K562 (cell line): ENCODE measurements at regions not wholly inside any gene's neighbourhood (a gene's known extent, or its start where the extent isn't known, plus 50 kb on each side); places are given as distances from the start of the nearest gene placed in this dataset.

Experiments
- ATAC-seq: fragments of 200-7000 bp; cut with Tn5 transposase; 3 replicates; pipeline ENCODE4 v1.9.1; 2020; ENCODE audit warnings: moderate library complexity
- BruUV-seq: library from RNA; stranded (reverse); fragments of 400-500 nt; replicated peaks from 2 replicates; lab custom pipeline; 2021; lab: Mats Ljungman, UMichigan
- CTCF ChIA-PET: fragments of 300-600 bp; formaldehyde crosslinking; extraction: SDS; loops from one replicate; lab custom pipeline; 2021; ENCODE audit warnings: low intra/inter-chr PET ratio; lab: Yijun Ruan, JAX
- POLR2A ChIA-PET: fragments of 300-600, 350-650 bp; sonication (Branson Sonifier 250); formaldehyde crosslinking; extraction: SDS; loops from one replicate; lab custom pipeline; 2021; ENCODE audit warnings: antibody characterized with exemption, inconsistent platforms; lab: Yijun Ruan, JAX
- DNase-seq, 4 experiments: peaks; one replicate each; pipeline versions ENCODE4 v3.0.0 to v3.0.0-alpha.2; 2011 to 2018; ENCODE audit warnings: low spot score in 3 of 4, mixed read lengths in 3 of 4; ENCODE audit errors: extremely low read depth in 1 of 4
- FAIRE-seq: peaks from 2 replicates; lab custom pipeline; 2011; peaks lifted over from hg19 to GRCh38; lab: Jason Lieb, UNC
- H2AFZ ChIP-seq: 2 replicates; pipeline ENCODE4 v1.6.0; 2011; ENCODE audit warnings: low read depth, low read length, control low read depth, inconsistent platforms
- H3K27ac ChIP-seq: fragments of 200-600 bp; 3 replicates; pipeline ENCODE4 v1.8.0; 2011; ENCODE audit warnings: low read depth, mild to moderate bottlenecking, control low read depth, inconsistent platforms, low read length, moderate library complexity, mixed read lengths; ENCODE audit errors: extremely low read depth
- H3K27me3 ChIP-seq, 2 experiments: fragments of 300-600 bp in 1 of 2; 2 replicates in 1 of 2; 3 replicates in 1 of 2; pipeline versions ENCODE4 v1.6.0 to v1.8.0; 2011; ENCODE audit warnings: inconsistent platforms in 2 of 2, low read length in 2 of 2, mild to moderate bottlenecking in 1 of 2, mixed read lengths in 1 of 2, moderate library complexity in 1 of 2; ENCODE audit not compliant: control insufficient read depth in 2 of 2, insufficient read depth in 2 of 2
- H3K36me3 ChIP-seq: fragments of 300-600 bp; 3 replicates; pipeline ENCODE4 v1.8.0; 2011; ENCODE audit warnings: mild to moderate bottlenecking, low read length, inconsistent platforms; ENCODE audit not compliant: control insufficient read depth, insufficient read depth
- H3K4me1 ChIP-seq, 2 experiments: fragments of 200-600 bp in 1 of 2; replicated peaks in 1 of 2; 2 replicates in 1 of 2; 3 replicates in 1 of 2; pipeline versions ENCODE4 v1.5.1 to v1.8.0; 2011; ENCODE audit warnings: inconsistent platforms in 2 of 2, low read length in 2 of 2, mild to moderate bottlenecking in 1 of 2, mixed read lengths in 1 of 2, moderate library complexity in 1 of 2; ENCODE audit not compliant: control insufficient read depth in 2 of 2, insufficient read depth in 2 of 2
- H3K4me2 ChIP-seq: 2 replicates; pipeline ENCODE4 v1.6.1; 2011; ENCODE audit warnings: low read length, control low read depth, inconsistent platforms, mixed read lengths; ENCODE audit not compliant: insufficient read depth
- H3K4me3 ChIP-seq: fragments of 200-600 bp; sonication (generic), shearing (Covaris generic); 2 replicates; pipeline ENCODE4 v1.5.1; 2016; ENCODE audit warnings: control low read depth, inconsistent platforms
- H3K79me2 ChIP-seq: fragments of 200-600 bp; 3 replicates; pipeline ENCODE4 v1.8.0; 2011; ENCODE audit warnings: low read length, inconsistent platforms; ENCODE audit not compliant: control insufficient read depth, insufficient read depth
- H3K9ac ChIP-seq, 2 experiments: 2 replicates each; pipeline versions ENCODE4 v1.6.0 to v1.6.1; 2011; ENCODE audit warnings: low read depth in 2 of 2, low read length in 2 of 2, control low read depth in 1 of 2, inconsistent platforms in 1 of 2, mild to moderate bottlenecking in 1 of 2, mixed read lengths in 1 of 2; ENCODE audit not compliant: insufficient read depth in 1 of 2
- H3K9me1 ChIP-seq: one replicate; pipeline ENCODE4 v1.6.0; 2011; ENCODE audit warnings: inconsistent platforms, mild to moderate bottlenecking, low read length, moderate library complexity; ENCODE audit not compliant: control insufficient read depth, insufficient read depth
- H3K9me3 ChIP-seq: replicated peaks from 2 replicates; pipeline ENCODE4 v1.5.1; 2011; ENCODE audit warnings: low read depth, low read length, inconsistent platforms; ENCODE audit not compliant: control insufficient read depth, insufficient read depth
- H4K20me1 ChIP-seq: replicated peaks from 2 replicates; pipeline ENCODE4 v1.6.1; 2011; ENCODE audit warnings: low read length, inconsistent platforms, mixed read lengths; ENCODE audit not compliant: control insufficient read depth, insufficient read depth
- ELF2 ChIP-seq: fragments of 250-450 bp; sonication (Bioruptor Pico); IDR thresholded peaks from 2 replicates; pipeline ENCODE4 v1.5.0; 2021; ENCODE audit warnings: mild to moderate bottlenecking
- ETV1 ChIP-seq: fragments of 450-650 bp; conservative IDR thresholded peaks from 2 replicates; pipeline ENCODE4 v1.6.1; 2016; ENCODE audit warnings: missing genetic modification characterization, control low read depth, low read depth, missing compliant biosample characterization
- FOS ChIP-seq: IDR thresholded peaks from 3 replicates; pipeline ENCODE4 v1.6.1; 2011; ENCODE audit not compliant: insufficient read length; ENCODE audit errors: extremely low read depth
- FOXP4 ChIP-seq: sonication (generic); formaldehyde crosslinking; IDR thresholded peaks from 2 replicates; pipeline ENCODE4 v1.8.0; 2022; ENCODE audit warnings: mild to moderate bottlenecking, missing genetic modification reagents, borderline replicate concordance
- NELFE ChIP-seq: IDR thresholded peaks from 2 replicates; pipeline ENCODE4 v1.6.1; 2011; ENCODE audit warnings: mild to moderate bottlenecking; ENCODE audit not compliant: insufficient read depth, insufficient read length
- NFE2L1 ChIP-seq: fragments of 450-650 bp; IDR thresholded peaks from 2 replicates; pipeline ENCODE4 v1.6.1; 2016; ENCODE audit warnings: missing genetic modification characterization, low read depth, mild to moderate bottlenecking, missing compliant biosample characterization, moderate library complexity, borderline replicate concordance
- RNF219 ChIP-seq: fragments of 250-450 bp; sonication (Bioruptor Pico); IDR thresholded peaks from 2 replicates; pipeline ENCODE4 v1.5.0; 2022; ENCODE audit warnings: mild to moderate bottlenecking
- ZBTB5 ChIP-seq: fragments of 450-650 bp; IDR thresholded peaks from 2 replicates; pipeline ENCODE4 v1.6.1; 2017; ENCODE audit warnings: antibody characterized with exemption
- ZNF764 ChIP-seq: fragments of 250-450 bp; sonication (Bioruptor Pico); IDR thresholded peaks from 2 replicates; pipeline ENCODE4 v1.4.0; 2020; ENCODE audit warnings: low read depth, mild to moderate bottlenecking, moderate library complexity
- ZNF79 ChIP-seq: fragments of 250-450 bp; sonication (Bioruptor Pico); IDR thresholded peaks from 2 replicates; pipeline ENCODE4 v1.4.0; 2020; ENCODE audit warnings: low read depth, mild to moderate bottlenecking, moderate library complexity
- WGBS: fragments of 100-300 bp; shearing (Covaris generic); methylation state at CpG from one replicate; pipeline ENCODE4 v1.1.6; 2016; ENCODE audit warnings: low coverage, mixed read lengths; ENCODE audit not compliant: insufficient coverage; ENCODE audit errors: missing lambda C conversion rate; 5-methylcytosine and 5-hydroxymethylcytosine counted together
- in situ Hi-C: fragments of 300-500 bp; cut with MboI; formaldehyde crosslinking; loops from 4 replicates; pipeline ENCODE4 v1.15.0; 2018; ENCODE audit warnings: inconsistent platforms, mixed read lengths
- intact Hi-C: fragments of 100-400 bp; cut with micrococcal nuclease; formaldehyde crosslinking; loops from 2 replicates; pipeline ENCODE4 v1.14.2; 2022

- Histone ChIP-seq H3K4me3 (no peak overlapping the region), H3K4me1 (no peaks in the 10 kb centered on the region), H3K27ac (no peak overlapping the region), H3K36me3 (no peaks in the 10 kb centered on the region), H2AFZ (no peak overlapping the region), H3K9me1 (no peaks in the 10 kb centered on the region), H3K9me3 (no peaks in the 10 kb centered on the region), H3K4me2 (no peak overlapping the region), H3K27me3 (peaks cover 3 to 5% of the 10 kb centered on the region in 2 experiments; a peak in 2 of 5 replicates), H3K9ac (no peak overlapping the region), H3K79me2 (no peaks in the 10 kb centered on the region), H4K20me1 (no peaks in the 10 kb centered on the region)
- intact Hi-C loops = no loop called here
- in situ Hi-C loops = no loop called here
- TF ChIP-seq ETV1 (tag) (no peak), FOXP4 (no peak), NELFE (no peak), ZBTB5 (no peak), RNF219 (CRISPR knock-in tag) (no peak), ZNF764 (CRISPR knock-in tag) (no peak), NFE2L1 (no peak), ELF2 (CRISPR knock-in tag) (no peak), ZNF79 (CRISPR knock-in tag) (no peak), FOS (no peak)
- WGBS = 6% methylated on average over 1 of the region's 1 CpG
- ATAC-seq = no peak
- no peak for FAIRE-seq
- no peak for DNase-seq
- no TSS peak for BruUV-seq
- ChIA-PET CTCF (no interaction called here), POLR2A (interaction anchor here (1.3 kb wide), 1 partner anchor 10 kb away, joined by 3 read pairs; no protein-coding TSS in a partner anchor)
Observed at GRCh38 chr5:158080112-158080511, 221.2 kb upstream of the CLINT1 start.
